GM12878 (cell line): ENCODE measurements at regions not wholly inside any gene's neighbourhood (a gene's known extent, or its start where the extent isn't known, plus 50 kb on each side); places are given as distances from the start of the nearest gene placed in this dataset.

ENCODE experiments used
- ATAC-seq: fragments of 200-7000 bp; cut with Tn5 transposase; 3 replicates; pipeline ENCODE4 v1.9.1; 2020; ENCODE audit warnings: mild to moderate bottlenecking, moderate library complexity
- BruUV-seq: library from RNA; stranded (reverse); fragments of 400-500 nt; replicated peaks from 2 replicates; lab custom pipeline; 2021; lab: Mats Ljungman, UMichigan
- CTCF ChIA-PET: fragments of 300-600 bp; sonication (Branson Sonifier 250); formaldehyde crosslinking; extraction: SDS; loops from one replicate; lab custom pipeline; 2021; ENCODE audit warnings: inconsistent platforms; lab: Yijun Ruan, JAX
- POLR2A ChIA-PET: fragments of 350-600 bp; formaldehyde crosslinking; extraction: SDS; loops from one replicate; lab custom pipeline; 2021; ENCODE audit warnings: inconsistent platforms; lab: Charles Lee
- RAD21 ChIA-PET: fragments of 300-600 bp; sonication (Branson Sonifier 250); formaldehyde crosslinking; loops from one replicate; lab custom pipeline; 2023; ENCODE audit warnings: antibody characterized with exemption; ENCODE audit not compliant: unreplicated experiment; lab: Charles Lee
- SMC1A ChIA-PET: fragments of 300-600 bp; sonication (Branson Sonifier 250); formaldehyde crosslinking; loops from one replicate; lab custom pipeline; 2023; ENCODE audit not compliant: unreplicated experiment, uncharacterized antibody; lab: Charles Lee
- DNase-seq: peaks from one replicate; pipeline ENCODE4 v3.0.0-alpha.2; 2011; ENCODE audit warnings: low read depth, low spot score
- FAIRE-seq: peaks from 3 replicates; lab custom pipeline; 2011; peaks lifted over from hg19 to GRCh38; lab: Jason Lieb, UNC
- H2AFZ ChIP-seq: 2 replicates; pipeline ENCODE4 v1.6.0; 2011; ENCODE audit warnings: low read depth, low read length, control low read depth; ENCODE audit not compliant: control insufficient read depth
- H3K27ac ChIP-seq: 2 replicates; pipeline ENCODE4 v1.5.1; 2011; ENCODE audit warnings: control low read depth; ENCODE audit not compliant: control insufficient read depth, insufficient read depth
- H3K27me3 ChIP-seq, 2 experiments: replicated peaks in 1 of 2; 2 replicates each; pipeline versions ENCODE4 v1.6.0 to v1.6.1; 2011; ENCODE audit warnings: low read length in 1 of 2; ENCODE audit not compliant: control insufficient read depth in 2 of 2, insufficient read depth in 2 of 2
- H3K36me3 ChIP-seq, 2 experiments: 2 replicates each; pipeline ENCODE4 v1.5.1; 2011; ENCODE audit warnings: low read length in 1 of 2; ENCODE audit not compliant: control insufficient read depth in 2 of 2, insufficient read depth in 2 of 2
- H3K4me1 ChIP-seq: 2 replicates; pipeline ENCODE4 v1.6.1; 2011; ENCODE audit warnings: mild to moderate bottlenecking, low read length, moderate library complexity, mixed read lengths; ENCODE audit not compliant: control insufficient read depth, insufficient read depth
- H3K4me2 ChIP-seq: 2 replicates; pipeline ENCODE4 v1.6.0; 2011; ENCODE audit warnings: control low read depth; ENCODE audit not compliant: control insufficient read depth, insufficient read depth
- H3K4me3 ChIP-seq: fragments of 200-600 bp; sonication (generic); 2 replicates; pipeline ENCODE4 v1.5.1; 2016
- H3K79me2 ChIP-seq: 2 replicates; pipeline ENCODE4 v1.6.0; 2011; ENCODE audit warnings: low read length; ENCODE audit not compliant: control insufficient read depth, insufficient read depth
- H3K9ac ChIP-seq: 2 replicates; pipeline ENCODE4 v1.8.0; 2011; ENCODE audit warnings: low read length, control low read depth, mixed read lengths; ENCODE audit not compliant: control insufficient read depth, insufficient read depth
- H3K9me3 ChIP-seq: replicated peaks from 3 replicates; pipeline ENCODE4 v1.5.1; 2011; ENCODE audit warnings: mild to moderate bottlenecking, low read length; ENCODE audit not compliant: control insufficient read depth, insufficient read depth
- H4K20me1 ChIP-seq: 2 replicates; pipeline ENCODE4 v1.6.0; 2011; ENCODE audit not compliant: control insufficient read depth, insufficient read depth
- CBX3 ChIP-seq: fragments of 200-600 bp; sonication (generic); IDR thresholded peaks from 2 replicates; pipeline ENCODE4 v1.6.1; 2016; ENCODE audit warnings: low read depth, borderline replicate concordance
- CTCF ChIP-seq, 3 experiments: IDR thresholded peaks in 2 of 3; conservative IDR thresholded peaks in 1 of 3; 2 replicates each; pipeline ENCODE4 v1.5.1; 2011; ENCODE audit warnings: low read depth in 3 of 3, low read length in 3 of 3, mild to moderate bottlenecking in 3 of 3, control low read depth in 2 of 3, moderate library complexity in 2 of 3, inconsistent platforms in 1 of 3, mixed read lengths in 1 of 3; ENCODE audit not compliant: control insufficient read depth in 2 of 3, insufficient read depth in 1 of 3; ENCODE audit errors: extremely low read depth in 1 of 3
- IKZF2 ChIP-seq, 2 experiments: fragments of 450-650 bp; IDR thresholded peaks; 2 replicates each; pipeline ENCODE4 v1.6.1; 2017; ENCODE audit warnings: mild to moderate bottlenecking in 2 of 2, moderate library complexity in 2 of 2
- NFYA ChIP-seq: IDR thresholded peaks from 2 replicates; pipeline ENCODE4 v1.6.1; 2011; ENCODE audit warnings: low read depth, mild to moderate bottlenecking, low read length, improper control_type of control experiment, borderline replicate concordance
- RAD21 ChIP-seq: IDR thresholded peaks from 2 replicates; pipeline ENCODE4 v1.6.1; 2011; ENCODE audit warnings: mild to moderate bottlenecking, low read depth, low read length, moderate library complexity; ENCODE audit not compliant: insufficient read depth
- RFX5 ChIP-seq: IDR thresholded peaks from 2 replicates; pipeline ENCODE4 v1.6.1; 2011; ENCODE audit warnings: low read depth, low read length, improper control_type of control experiment
- SMC3 ChIP-seq: IDR thresholded peaks from 2 replicates; pipeline ENCODE4 v1.6.1; 2011; ENCODE audit warnings: low read length, improper control_type of control experiment, borderline replicate concordance
- STAT1 ChIP-seq: fragments of 450-650 bp; conservative IDR thresholded peaks from 2 replicates; pipeline ENCODE4 v1.6.1; 2014; ENCODE audit warnings: antibody characterized with exemption, mild to moderate bottlenecking
- ZBTB11 ChIP-seq: fragments of 450-650 bp; formaldehyde crosslinking; IDR thresholded peaks from 2 replicates; pipeline ENCODE4 v1.5.0; 2022; ENCODE audit warnings: mild to moderate bottlenecking, missing genetic modification characterization
- WGBS: methylation state at CpG from one replicate; pipeline ENCODE4 v1.1.6; 2016; ENCODE audit warnings: low lambda C conversion rate; ENCODE audit not compliant: insufficient replicate concordance, insufficient coverage; ENCODE audit errors: missing lambda C conversion rate; 5-methylcytosine and 5-hydroxymethylcytosine counted together
- in situ Hi-C: fragments of 300-500 bp; cut with MboI; formaldehyde crosslinking; loops from 9 replicates; pipeline ENCODE4 v1.14.3; 2018; ENCODE audit warnings: mixed read lengths
- intact Hi-C: fragments of 100-400 bp; cut with micrococcal nuclease; formaldehyde crosslinking; loops from one replicate; pipeline ENCODE4 v1.14.2; 2022; ENCODE audit not compliant: unreplicated experiment

DNA sequence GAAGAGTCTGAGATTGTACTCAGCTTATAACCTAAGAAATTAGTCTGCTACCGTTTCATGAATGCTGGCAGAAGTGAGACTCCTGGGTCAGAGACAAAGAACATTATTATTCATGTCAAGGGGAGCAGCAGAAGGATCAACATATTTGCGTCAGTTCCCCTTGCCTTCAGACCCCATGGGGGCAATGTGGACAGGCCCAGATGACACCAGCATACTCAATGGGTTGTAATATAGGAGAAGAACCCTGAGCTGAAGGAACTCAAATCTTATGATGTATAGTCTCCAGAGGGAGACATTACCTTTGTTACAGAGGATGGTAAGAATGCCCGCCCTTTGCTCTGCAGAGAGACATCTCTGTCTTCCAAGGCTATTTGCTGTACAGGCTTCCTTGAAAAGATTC is 384.4 kb downstream of the EPM2A start:
- Histone ChIP-seq H3K9me3 (no peaks in the 10 kb centered on the region), H3K9ac (peak overlapping the region; percentile 15), H3K4me1 (peaks cover 15% of the 10 kb centered on the region), H3K79me2 (no peaks in the 10 kb centered on the region), H3K4me3 (peak overlapping the region; percentile 39; the same call in 1 of the 2 replicates), H3K27me3 (no peaks in the 10 kb centered on the region), H3K4me2 (peak overlapping the region; percentile 74), H3K27ac (peak overlapping the region; percentile 71), H3K36me3 (no peaks in the 10 kb centered on the region), H2AFZ (peak overlapping the region; percentile 3), H4K20me1 (no peaks in the 10 kb centered on the region)
- DNase-seq (no peak), ATAC-seq (peak; percentile 44), FAIRE-seq (no peak)
- WGBS, result 52% methylated on average over 3 of the region's 3 CpGs
- no TSS peak for BruUV-seq
- ChIA-PET SMC1A (interaction anchor here (0.8 to 3.6 kb wide), 9 partner anchors 13 to 335 kb away, joined by 3 to 25 read pairs (median 4); no protein-coding TSS in a partner anchor), RAD21 (interaction anchor here (1.1 to 3.4 kb wide), 4 partner anchors 22 to 282 kb away, joined by 3 to 17 read pairs (median 9); no protein-coding TSS in a partner anchor), CTCF (interaction anchor here (0.7 to 4.0 kb wide), 6 partner anchors 9 to 577 kb away, joined by 3 to 36 read pairs (median 4); no protein-coding TSS in a partner anchor), POLR2A (no interaction called here)
- no peak for TF ChIP-seq NFYA
- no peak for TF ChIP-seq RFX5
- TF ChIP-seq RAD21, result peak; percentile 37; the same call in 1 of the 2 replicates
- no peak for TF ChIP-seq STAT1
- peak; percentile 30; the same call in 1 of the 2 replicates for TF ChIP-seq SMC3
- TF ChIP-seq CTCF (IDR thresholded peaks at IDR 0.05 in 2 of 3, conservative IDR thresholded peaks at IDR 0.05 in 1 of 3; ENCODE audit: control insufficient read depth in 2 of 3, extremely low read depth in 1 of 3, insufficient read depth in 1 of 3, low read depth in 3 of 3, low read length in 3 of 3), result peak in 1 of 3 experiments; percentile 6; a peak in 1 of 6 replicates
- no peak for TF ChIP-seq IKZF2 (IDR thresholded peaks at IDR 0.05)
- TF ChIP-seq ZBTB11 (CRISPR knock-in tag), result no peak
- TF ChIP-seq CBX3, result no peak
- in situ Hi-C loops (no loop called here), intact Hi-C loops (loop anchor here (5.0 kb wide), 1 partner anchor 139 kb away; no protein-coding TSS in a partner anchor)
